ENCODE measurements at regions not wholly inside any gene's neighbourhood (a gene's known extent, or its start where the extent isn't known, plus 50 kb on each side); places are given as distances from the start of the nearest gene placed in this dataset.

DNA sequence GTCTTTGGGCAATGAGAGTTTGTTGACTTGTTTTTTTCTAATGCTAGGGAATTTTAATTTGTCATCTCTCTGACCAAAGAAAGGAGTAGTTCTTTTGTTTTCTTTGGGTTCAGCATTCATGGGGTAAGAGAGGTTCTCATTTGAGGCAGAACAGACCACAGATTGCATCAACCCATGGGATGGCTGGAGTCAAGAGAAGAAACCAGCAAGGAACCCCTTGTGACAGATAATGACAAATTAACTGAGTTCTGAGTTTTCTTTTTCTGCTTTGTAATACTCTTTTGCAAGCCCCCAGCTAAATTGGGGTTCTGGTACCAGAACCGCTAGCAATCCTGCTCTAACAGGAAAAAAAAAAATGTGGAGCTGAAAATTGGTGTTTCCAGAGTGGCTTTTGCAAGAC lies 864.1 kb downstream of the DIAPH3 start:
- Histone ChIP-seq H3K27ac (ENCODE audit: low read depth) (no peak overlapping the region), H3K79me2 (replicated peaks; ENCODE audit: insufficient read depth) (no peaks in the 10 kb centered on the region), H3K4me2 (no peak overlapping the region), H3K27me3 (ENCODE audit: insufficient read depth) (no peaks in the 10 kb centered on the region), H4K20me1 (replicated peaks; ENCODE audit: insufficient read depth) (no peaks in the 10 kb centered on the region), H3K4me1 (ENCODE audit: insufficient read depth) (no peaks in the 10 kb centered on the region), H3F3A (replicated peaks; ENCODE audit: low read depth) (no peaks in the 10 kb centered on the region), H3K4me3 (no peak overlapping the region), H3K9me2 (ENCODE audit: insufficient read depth) (no peaks in the 10 kb centered on the region), H2AFZ (peak overlapping the region; percentile 49; the same call in 1 of the 2 replicates), H3K36me3 (ENCODE audit: insufficient read depth) (no peaks in the 10 kb centered on the region)
- no peaks in the 10 kb centered on the region for H3K36me3 Mint-ChIP-seq (ENCODE audit: low read depth)
- H3K4me1 Mint-ChIP-seq = no peaks in the 10 kb centered on the region
- ATAC-seq = no peak
- peaks cover 1% of the 10 kb centered on the region for H3K27me3 Mint-ChIP-seq (ENCODE audit: insufficient read depth, low read depth, poor library complexity)
- DNase-seq (ENCODE audit: low spot score) = no peak
- TF ChIP-seq CREB1 (CRISPR knock-in tag; IDR thresholded peaks at IDR 0.05; ENCODE audit: low read depth) = no peak
- no peak for TF ChIP-seq STAT1 (IDR thresholded peaks at IDR 0.05; ENCODE audit: unreplicated experiment)
- no peak for TF ChIP-seq EZH2phosphoT487 (IDR thresholded peaks at IDR 0.05; ENCODE audit: unreplicated experiment)
- no peak for TF ChIP-seq JUNB (IDR thresholded peaks at IDR 0.05; ENCODE audit: unreplicated experiment)
- no peak for TF ChIP-seq EZH2 (IDR thresholded peaks at IDR 0.05; ENCODE audit: low read depth, unreplicated experiment)
- no peak for TF ChIP-seq REST (IDR thresholded peaks at IDR 0.05; ENCODE audit: unreplicated experiment)
- no peak for TF ChIP-seq NANOG (IDR thresholded peaks at IDR 0.05; ENCODE audit: borderline replicate concordance)
- no peak for TF ChIP-seq ZNF114 (CRISPR knock-in tag; IDR thresholded peaks at IDR 0.05)
- no peak for TF ChIP-seq ZNF462 (CRISPR knock-in tag; IDR thresholded peaks at IDR 0.05)
- TF ChIP-seq, protein P1, sequence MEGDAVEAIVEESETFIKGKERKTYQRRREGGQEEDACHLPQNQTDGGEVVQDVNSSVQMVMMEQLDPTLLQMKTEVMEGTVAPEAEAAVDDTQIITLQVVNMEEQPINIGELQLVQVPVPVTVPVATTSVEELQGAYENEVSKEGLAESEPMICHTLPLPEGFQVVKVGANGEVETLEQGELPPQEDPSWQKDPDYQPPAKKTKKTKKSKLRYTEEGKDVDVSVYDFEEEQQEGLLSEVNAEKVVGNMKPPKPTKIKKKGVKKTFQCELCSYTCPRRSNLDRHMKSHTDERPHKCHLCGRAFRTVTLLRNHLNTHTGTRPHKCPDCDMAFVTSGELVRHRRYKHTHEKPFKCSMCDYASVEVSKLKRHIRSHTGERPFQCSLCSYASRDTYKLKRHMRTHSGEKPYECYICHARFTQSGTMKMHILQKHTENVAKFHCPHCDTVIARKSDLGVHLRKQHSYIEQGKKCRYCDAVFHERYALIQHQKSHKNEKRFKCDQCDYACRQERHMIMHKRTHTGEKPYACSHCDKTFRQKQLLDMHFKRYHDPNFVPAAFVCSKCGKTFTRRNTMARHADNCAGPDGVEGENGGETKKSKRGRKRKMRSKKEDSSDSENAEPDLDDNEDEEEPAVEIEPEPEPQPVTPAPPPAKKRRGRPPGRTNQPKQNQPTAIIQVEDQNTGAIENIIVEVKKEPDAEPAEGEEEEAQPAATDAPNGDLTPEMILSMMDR (conservative IDR thresholded peaks at IDR 0.05; ENCODE audit: low read depth in 2 of 2) = no peak
- TF ChIP-seq ETS1 (IDR thresholded peaks at IDR 0.05) = no peak
- no peak for TF ChIP-seq ZNF331 (CRISPR knock-in tag; IDR thresholded peaks at IDR 0.05; ENCODE audit: low read depth)
- no peak for TF ChIP-seq POLR2AphosphoS5 (IDR thresholded peaks at IDR 0.05; ENCODE audit: low read depth)
- no peak overlapping the region for H3K4me3 Mint-ChIP-seq
- peaks cover 4% of the 10 kb centered on the region; the same call in 2 of the 3 replicates for H3K9me3 Mint-ChIP-seq
- no peak overlapping the region for H3K27ac Mint-ChIP-seq

Data from GM23338 (cell line).